Stimulated activated CD4-positive, alpha-beta T cell treated with anti-CD3 and anti-CD28 coated beads, Interleukin-1b, Interleukin-23, amount 100 ng/mL, for 4 hours (primary cell): ENCODE measurements at regions not wholly inside any gene's neighbourhood (a gene's known extent, or its start where the extent isn't known, plus 50 kb on each side); places are given as distances from the start of the nearest gene placed in this dataset.

ENCODE experiments used
- DNase-seq, 2 donors: peaks; one replicate each; pipeline ENCODE4 v3.0.0-alpha.2; 2020; ENCODE audit warnings: low read depth in 2 of 2

GRCh38 chr1:97983126-97983525, 62.3 kb upstream of the DPYD start:
- no peak for DNase-seq

GRCh38 chr1:97980530-97980929, 59.7 kb upstream of the DPYD start:
- no peak for DNase-seq

- no peak for DNase-seq
These were observed 56.0 kb upstream of the DPYD start for GRCh38 chr1:97976801-97977200.
